ENCODE measurements at regions not wholly inside any gene's neighbourhood (a gene's known extent, or its start where the extent isn't known, plus 50 kb on each side); places are given as distances from the start of the nearest gene placed in this dataset.

DNA sequence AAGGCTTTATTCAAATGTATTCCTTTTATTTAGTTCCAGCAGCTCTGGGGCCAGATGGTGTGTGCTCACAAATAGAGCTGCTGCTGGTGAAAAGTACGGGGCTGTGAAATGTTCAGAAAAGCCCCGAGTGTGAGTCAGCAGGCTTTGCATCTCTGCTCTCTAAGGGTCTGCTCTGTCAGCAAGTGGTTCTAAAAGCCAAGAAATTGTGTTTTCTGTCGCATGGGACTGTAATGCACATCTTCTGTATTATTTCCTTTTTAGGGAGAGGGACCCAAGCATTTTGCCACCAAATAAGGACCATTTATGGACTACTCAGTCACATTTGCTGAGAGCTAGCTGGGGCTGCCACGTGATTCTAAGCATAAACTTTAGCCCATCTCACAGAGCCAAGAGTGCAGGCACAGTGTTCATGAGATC lies 82.9 kb upstream of the NHS start:
- intact Hi-C loops (cut with micrococcal nuclease; ENCODE audit: unreplicated experiment) = no loop called here
- ChIA-PET POLR2A (no interaction called here), CTCF (no interaction called here)
- in situ Hi-C loops (cut with HindIII; ENCODE audit: low pct_unique_long_range_greater_than_20kb, low sequenced_read_pairs) = no loop called here
- Histone ChIP-seq H3K27me3 (ENCODE audit: control insufficient read depth, insufficient read depth, low read length) (no peaks in the 10 kb centered on the region), H3K27ac (ENCODE audit: low read length) (no peak overlapping the region), H3K36me3 (ENCODE audit: control insufficient read depth, insufficient read depth, low read length) (no peaks in the 10 kb centered on the region), H3K4me1 (ENCODE audit: control insufficient read depth, insufficient read depth, low read length) (no peaks in the 10 kb centered on the region), H3K4me3 (ENCODE audit: low read depth in 2 of 2, low read length in 2 of 2) (no peak overlapping the region), H3K9me3 (ENCODE audit: control insufficient read depth, insufficient read depth, low read depth, low read length) (no peaks in the 10 kb centered on the region)
- BruUV-seq (replicated peaks) = no TSS peak
- ATAC-seq (no peak), DNase-seq (ENCODE audit: low read depth, low spot score) (no peak)
- TF ChIP-seq REST (IDR thresholded peaks at IDR 0.05; ENCODE audit: insufficient read depth in 1 of 2, low read depth in 2 of 2, low read length in 1 of 2) (no peak), POLR2AphosphoS5 (IDR thresholded peaks at IDR 0.05; ENCODE audit: low read depth, low read length) (no peak), TCF7L2 (IDR thresholded peaks at IDR 0.05; ENCODE audit: low read depth, low read length) (no peak), SIN3A (IDR thresholded peaks at IDR 0.05; ENCODE audit: borderline replicate concordance, insufficient read depth, low read depth, low read length) (no peak)
- TF ChIP-seq, protein P1, sequence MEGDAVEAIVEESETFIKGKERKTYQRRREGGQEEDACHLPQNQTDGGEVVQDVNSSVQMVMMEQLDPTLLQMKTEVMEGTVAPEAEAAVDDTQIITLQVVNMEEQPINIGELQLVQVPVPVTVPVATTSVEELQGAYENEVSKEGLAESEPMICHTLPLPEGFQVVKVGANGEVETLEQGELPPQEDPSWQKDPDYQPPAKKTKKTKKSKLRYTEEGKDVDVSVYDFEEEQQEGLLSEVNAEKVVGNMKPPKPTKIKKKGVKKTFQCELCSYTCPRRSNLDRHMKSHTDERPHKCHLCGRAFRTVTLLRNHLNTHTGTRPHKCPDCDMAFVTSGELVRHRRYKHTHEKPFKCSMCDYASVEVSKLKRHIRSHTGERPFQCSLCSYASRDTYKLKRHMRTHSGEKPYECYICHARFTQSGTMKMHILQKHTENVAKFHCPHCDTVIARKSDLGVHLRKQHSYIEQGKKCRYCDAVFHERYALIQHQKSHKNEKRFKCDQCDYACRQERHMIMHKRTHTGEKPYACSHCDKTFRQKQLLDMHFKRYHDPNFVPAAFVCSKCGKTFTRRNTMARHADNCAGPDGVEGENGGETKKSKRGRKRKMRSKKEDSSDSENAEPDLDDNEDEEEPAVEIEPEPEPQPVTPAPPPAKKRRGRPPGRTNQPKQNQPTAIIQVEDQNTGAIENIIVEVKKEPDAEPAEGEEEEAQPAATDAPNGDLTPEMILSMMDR (IDR thresholded peaks at IDR 0.05) = no peak

GRCh38 chrX:17294561-17294960 lies 80.4 kb upstream of the NHS start:
- CTCF ChIA-PET = no interaction called here
- DNase-seq (ENCODE audit: low read depth, low spot score) (no peak), ATAC-seq (no peak)
- TF ChIP-seq REST (IDR thresholded peaks at IDR 0.05; ENCODE audit: insufficient read depth in 1 of 2, low read depth in 2 of 2, low read length in 1 of 2) (no peak), SIN3A (IDR thresholded peaks at IDR 0.05; ENCODE audit: borderline replicate concordance, insufficient read depth, low read depth, low read length) (no peak), TCF7L2 (IDR thresholded peaks at IDR 0.05; ENCODE audit: low read depth, low read length) (no peak), POLR2AphosphoS5 (IDR thresholded peaks at IDR 0.05; ENCODE audit: low read depth, low read length) (no peak)
- TF ChIP-seq, protein P1 (IDR thresholded peaks at IDR 0.05) = no peak
- H3K27me3 ChIP-seq (ENCODE audit: control insufficient read depth, insufficient read depth, low read length) = no peaks in the 10 kb centered on the region
- no peaks in the 10 kb centered on the region for H3K9me3 ChIP-seq (ENCODE audit: control insufficient read depth, insufficient read depth, low read depth, low read length)
- POLR2A ChIA-PET = no interaction called here
- no peak overlapping the region for H3K27ac ChIP-seq (ENCODE audit: low read length)
- no peak overlapping the region for H3K4me3 ChIP-seq (ENCODE audit: low read depth in 2 of 2, low read length in 2 of 2)
- H3K4me1 ChIP-seq (ENCODE audit: control insufficient read depth, insufficient read depth, low read length) = no peaks in the 10 kb centered on the region
- in situ Hi-C loops (cut with HindIII; ENCODE audit: low pct_unique_long_range_greater_than_20kb, low sequenced_read_pairs) = no loop called here
- H3K36me3 ChIP-seq (ENCODE audit: control insufficient read depth, insufficient read depth, low read length) = no peaks in the 10 kb centered on the region
- BruUV-seq (replicated peaks) = no TSS peak
- intact Hi-C loops (cut with micrococcal nuclease; ENCODE audit: unreplicated experiment) = no loop called here
